B cell (primary cell): ENCODE measurements at regions not wholly inside any gene's neighbourhood (a gene's known extent, or its start where the extent isn't known, plus 50 kb on each side); places are given as distances from the start of the nearest gene placed in this dataset.

Experiments used
- ATAC-seq: fragments of 200-7000 bp; cut with Tn5 transposase; one replicate; pipeline ENCODE4 v1.10.0; 2021; ENCODE audit warnings: low read depth, mild to moderate bottlenecking, moderate number of reproducible peaks, moderate library complexity
- CTCF ChIA-PET: fragments of 350-600 bp; sonication (Branson Sonifier 250); formaldehyde crosslinking; loops from one replicate; lab custom pipeline; 2021; ENCODE audit warnings: antibody characterized with exemption, inconsistent platforms; lab: Charles Lee
- POLR2A ChIA-PET: fragments of 350-600 bp; sonication (Branson Sonifier 250); formaldehyde crosslinking; loops from one replicate; lab custom pipeline; 2021; ENCODE audit warnings: antibody characterized with exemption; lab: Charles Lee
- DNase-seq: peaks from one replicate; pipeline ENCODE4 v3.0.0; 2013
- H2AFZ ChIP-seq: 2 replicates; pipeline ENCODE4 v1.6.1; 2012; ENCODE audit warnings: mild to moderate bottlenecking, low read depth, low read length; ENCODE audit not compliant: insufficient read depth, poor library complexity, severe bottlenecking
- H3K27ac ChIP-seq, 2 donors: 1 replicate in 1 of 2; 2 replicates in 1 of 2; pipeline ENCODE4 v1.5.1; 2012 to 2013; ENCODE audit warnings: low read length in 2 of 2, mild to moderate bottlenecking in 2 of 2, moderate library complexity in 1 of 2
- H3K27me3 ChIP-seq, 4 experiments: fragments of 200-600 bp in 1 of 4; sonication (generic) in 1 of 4; replicated peaks in 1 of 4; 1 replicate in 2 of 4; 2 replicates in 2 of 4; pipeline versions ENCODE4 v1.6.1 to v1.7.0; 2013 to 2016; ENCODE audit warnings: low read length in 3 of 4, mild to moderate bottlenecking in 2 of 4, mixed read lengths in 1 of 4, moderate library complexity in 1 of 4; ENCODE audit not compliant: insufficient read depth in 4 of 4, control insufficient read depth in 3 of 4; ENCODE audit errors: control extremely low read depth in 1 of 4
- H3K36me3 ChIP-seq, 2 experiments: replicated peaks in 1 of 2; 1 replicate in 1 of 2; 2 replicates in 1 of 2; pipeline versions ENCODE4 v1.6.1 to v1.7.1; 2013; ENCODE audit warnings: low read length in 1 of 2; ENCODE audit not compliant: insufficient read depth in 2 of 2, control insufficient read depth in 1 of 2; ENCODE audit errors: control extremely low read depth in 1 of 2, extremely low read depth in 1 of 2
- H3K4me1 ChIP-seq, 2 donors: fragments of 200-600 bp in 1 of 2; sonication (generic) in 1 of 2; 1 replicate in 1 of 2; 2 replicates in 1 of 2; pipeline versions ENCODE4 v1.5.1 to v1.6.1; 2013 to 2017; ENCODE audit warnings: low read length in 2 of 2; ENCODE audit not compliant: control insufficient read depth in 2 of 2, insufficient read depth in 2 of 2
- H3K4me2 ChIP-seq: replicated peaks from 2 replicates; pipeline ENCODE3; 2012; ENCODE audit warnings: mild to moderate bottlenecking, low read depth, low read length; ENCODE audit not compliant: poor library complexity, severe bottlenecking
- H3K4me3 ChIP-seq, 5 experiments: fragments of 200-600 bp in 1 of 5; sonication (generic) in 1 of 5; 1 replicate in 3 of 5; 2 replicates in 2 of 5; pipeline versions ENCODE4 v1.5.1 to v1.7.0; 2011 to 2016; ENCODE audit warnings: low read length in 4 of 5, mild to moderate bottlenecking in 4 of 5, low read depth in 2 of 5, control low read depth in 1 of 5, moderate library complexity in 1 of 5; ENCODE audit not compliant: insufficient read depth in 1 of 5; ENCODE audit errors: control extremely low read depth in 1 of 5, extremely low read depth in 1 of 5
- H3K79me2 ChIP-seq: fragments of 200-600 bp; sonication (generic); one replicate; pipeline ENCODE4 v1.6.0; 2016; ENCODE audit warnings: low read length; ENCODE audit not compliant: control insufficient read depth, insufficient read depth
- H3K9ac ChIP-seq: fragments of 200-600 bp; sonication (generic); 2 replicates; pipeline ENCODE4 v1.6.1; 2017; ENCODE audit warnings: mild to moderate bottlenecking, low read length, moderate library complexity
- H3K9me3 ChIP-seq, 3 donors: one replicate each; pipeline versions ENCODE4 v1.6.1 to v1.7.1; 2013; ENCODE audit warnings: low read length in 2 of 3; ENCODE audit not compliant: control insufficient read depth in 2 of 3, insufficient read depth in 1 of 3; ENCODE audit errors: control extremely low read depth in 1 of 3
- H4K20me1 ChIP-seq: 2 replicates; pipeline ENCODE4 v1.6.0; 2012; ENCODE audit warnings: mild to moderate bottlenecking, low read length; ENCODE audit not compliant: insufficient read depth, control insufficient read depth, poor library complexity, severe bottlenecking
- H3K27ac Mint-ChIP-seq: one replicate; pipeline ENCODE4 v1.8.0; 2021; ENCODE audit warnings: mixed read lengths
- H3K27me3 Mint-ChIP-seq: one replicate; pipeline ENCODE4 v1.8.0; 2021; ENCODE audit warnings: mixed read lengths
- H3K4me1 Mint-ChIP-seq: one replicate; pipeline ENCODE4 v1.8.0; 2021; ENCODE audit warnings: mixed read lengths
- H3K4me3 Mint-ChIP-seq: one replicate; pipeline ENCODE4 v1.8.0; 2021; ENCODE audit warnings: mixed read lengths
- H3K9me3 Mint-ChIP-seq: one replicate; pipeline ENCODE4 v1.8.0; 2022; ENCODE audit warnings: mixed read lengths; ENCODE audit not compliant: insufficient read depth
- EZH2 ChIP-seq: IDR thresholded peaks from 2 replicates; pipeline ENCODE4 v1.6.1; 2012; ENCODE audit warnings: borderline replicate concordance, low read depth, mild to moderate bottlenecking, moderate library complexity, low read length; ENCODE audit not compliant: insufficient read depth, poor library complexity, severe bottlenecking
- WGBS: methylation state at CpG from one replicate; pipeline ENCODE4 v1.1.5; 2013; ENCODE audit warnings: missing lambda C conversion rate; ENCODE audit not compliant: insufficient coverage; 5-methylcytosine and 5-hydroxymethylcytosine counted together
- intact Hi-C: fragments of 100-400 bp; cut with micrococcal nuclease; formaldehyde crosslinking; loops from one replicate; pipeline ENCODE4 v1.10.0; 2022
- TF ChIP-seq, protein P1 (sequence below): fragments of 200-600 bp; IDR thresholded peaks from one replicate; pipeline ENCODE4 v1.8.0; 2022; ENCODE audit warnings: antibody characterized with exemption, mild to moderate bottlenecking

DNA sequence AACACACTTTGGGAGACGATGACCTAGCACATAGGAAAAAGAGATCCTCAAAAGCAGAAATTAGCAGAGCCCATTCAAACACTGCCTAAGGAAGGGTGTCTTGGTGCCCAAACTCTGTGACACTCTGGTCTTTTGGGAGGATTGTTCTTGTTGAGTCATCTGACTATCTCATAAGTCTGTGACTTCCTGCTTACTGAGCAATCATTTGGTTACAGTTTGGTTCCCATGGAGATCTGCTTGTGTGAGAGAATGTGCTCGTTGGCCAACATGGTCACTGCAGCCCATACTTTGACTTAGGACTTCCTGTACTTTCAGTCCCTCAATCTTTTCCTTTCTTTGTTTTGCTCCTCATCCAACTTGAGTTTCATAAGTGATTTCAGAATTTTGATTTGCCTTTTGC is 602.9 kb downstream of the NYAP2 start:
- ATAC-seq (no peak), DNase-seq (no peak)
- H4K20me1 ChIP-seq = no peaks in the 10 kb centered on the region
- no peak overlapping the region for H2AFZ ChIP-seq
- H3K27me3 Mint-ChIP-seq = no peaks in the 10 kb centered on the region
- H3K27ac Mint-ChIP-seq = no peak overlapping the region
- no peaks in the 10 kb centered on the region for H3K27me3 ChIP-seq
- 56% methylated on average over 2 of the region's 2 CpGs for WGBS
- H3K9me3 ChIP-seq = no peaks in the 10 kb centered on the region
- H3K4me3 ChIP-seq = no peak overlapping the region
- CTCF ChIA-PET = no interaction called here
- no peaks in the 10 kb centered on the region for H3K36me3 ChIP-seq
- no peak overlapping the region for H3K4me2 ChIP-seq
- no peaks in the 10 kb centered on the region for H3K79me2 ChIP-seq
- no peaks in the 10 kb centered on the region for H3K4me1 ChIP-seq
- H3K4me3 Mint-ChIP-seq = no peak overlapping the region
- no peak for TF ChIP-seq EZH2
- TF ChIP-seq, protein P1, sequence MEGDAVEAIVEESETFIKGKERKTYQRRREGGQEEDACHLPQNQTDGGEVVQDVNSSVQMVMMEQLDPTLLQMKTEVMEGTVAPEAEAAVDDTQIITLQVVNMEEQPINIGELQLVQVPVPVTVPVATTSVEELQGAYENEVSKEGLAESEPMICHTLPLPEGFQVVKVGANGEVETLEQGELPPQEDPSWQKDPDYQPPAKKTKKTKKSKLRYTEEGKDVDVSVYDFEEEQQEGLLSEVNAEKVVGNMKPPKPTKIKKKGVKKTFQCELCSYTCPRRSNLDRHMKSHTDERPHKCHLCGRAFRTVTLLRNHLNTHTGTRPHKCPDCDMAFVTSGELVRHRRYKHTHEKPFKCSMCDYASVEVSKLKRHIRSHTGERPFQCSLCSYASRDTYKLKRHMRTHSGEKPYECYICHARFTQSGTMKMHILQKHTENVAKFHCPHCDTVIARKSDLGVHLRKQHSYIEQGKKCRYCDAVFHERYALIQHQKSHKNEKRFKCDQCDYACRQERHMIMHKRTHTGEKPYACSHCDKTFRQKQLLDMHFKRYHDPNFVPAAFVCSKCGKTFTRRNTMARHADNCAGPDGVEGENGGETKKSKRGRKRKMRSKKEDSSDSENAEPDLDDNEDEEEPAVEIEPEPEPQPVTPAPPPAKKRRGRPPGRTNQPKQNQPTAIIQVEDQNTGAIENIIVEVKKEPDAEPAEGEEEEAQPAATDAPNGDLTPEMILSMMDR = no peak
- no peak overlapping the region for H3K9ac ChIP-seq
- H3K4me1 Mint-ChIP-seq = no peaks in the 10 kb centered on the region
- no peaks in the 10 kb centered on the region for H3K9me3 Mint-ChIP-seq
- intact Hi-C loops = no loop called here
- no peak overlapping the region for H3K27ac ChIP-seq
- POLR2A ChIA-PET = no interaction called here

DNA sequence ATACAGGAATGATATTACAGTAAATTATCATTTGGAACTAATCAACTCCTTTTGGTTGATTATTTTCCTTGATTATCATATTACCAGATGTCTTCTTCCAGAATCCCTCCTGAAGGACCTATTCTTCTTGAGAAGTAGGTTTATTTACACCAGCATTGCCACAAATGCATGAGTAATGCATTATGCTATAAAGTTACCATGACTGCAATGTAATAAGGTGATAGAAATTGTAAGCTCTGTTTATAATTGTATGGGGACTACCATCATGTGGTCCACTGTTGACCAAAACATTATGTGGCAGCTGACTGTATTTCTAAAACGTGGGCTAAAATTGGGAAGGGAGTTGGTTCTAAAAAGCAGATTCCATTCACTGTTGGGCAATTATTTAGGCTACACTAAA is 602.2 kb downstream of the NYAP2 start:
- Mint-ChIP-seq H3K9me3 (no peaks in the 10 kb centered on the region), H3K27me3 (no peaks in the 10 kb centered on the region), H3K4me1 (no peaks in the 10 kb centered on the region), H3K27ac (no peak overlapping the region), H3K4me3 (no peak overlapping the region)
- ChIA-PET CTCF (no interaction called here), POLR2A (no interaction called here)
- Histone ChIP-seq H3K4me3 (no peak overlapping the region), H3K36me3 (no peaks in the 10 kb centered on the region), H3K27ac (no peak overlapping the region), H2AFZ (no peak overlapping the region), H3K27me3 (no peaks in the 10 kb centered on the region), H3K4me2 (no peak overlapping the region), H3K9ac (no peak overlapping the region), H3K9me3 (no peaks in the 10 kb centered on the region), H3K4me1 (no peaks in the 10 kb centered on the region), H3K79me2 (no peaks in the 10 kb centered on the region), H4K20me1 (no peaks in the 10 kb centered on the region)
- no CpG with 5 or more reads among the region's 1 CpG for WGBS
- DNase-seq = no peak
- no peak for ATAC-seq
- TF ChIP-seq EZH2 = no peak
- TF ChIP-seq, protein P1 = no peak
- intact Hi-C loops = no loop called here
